ENCODE measurements at regions not wholly inside any gene's neighbourhood (a gene's known extent, or its start where the extent isn't known, plus 50 kb on each side); places are given as distances from the start of the nearest gene placed in this dataset.

GRCh38 chr9:81053298-81054025, 635.9 kb downstream of the TLE1 start:
- TF ChIP-seq TCF7 (IDR thresholded peaks at IDR 0.05; ENCODE audit: borderline replicate concordance) (no peak), NFYA (IDR thresholded peaks at IDR 0.05; ENCODE audit: borderline replicate concordance, low read depth, low read length) (no peak), CTCF (IDR thresholded peaks at IDR 0.05 in 2 of 3, conservative IDR thresholded peaks at IDR 0.05 in 1 of 3; ENCODE audit: control insufficient read depth in 2 of 3, extremely low read depth in 1 of 3, insufficient read depth in 1 of 3, low read depth in 3 of 3, low read length in 3 of 3) (no peak), RFX5 (IDR thresholded peaks at IDR 0.05; ENCODE audit: low read depth, low read length) (no peak), ZNF24 (IDR thresholded peaks at IDR 0.05) (no peak), TAF1 (IDR thresholded peaks at IDR 0.05; ENCODE audit: borderline replicate concordance, low read depth, low read length) (no peak), NFXL1 (IDR thresholded peaks at IDR 0.05; ENCODE audit: borderline replicate concordance) (no peak), TCF12 (IDR thresholded peaks at IDR 0.05; ENCODE audit: low read depth, low read length) (no peak), CHD4 (IDR thresholded peaks at IDR 0.05) (no peak), JUNB (IDR thresholded peaks at IDR 0.05) (no peak), IRF4 (IDR thresholded peaks at IDR 0.05; ENCODE audit: low read depth, low read length) (no peak), MTA3 (IDR thresholded peaks at IDR 0.05; ENCODE audit: borderline replicate concordance, low read length) (no peak), POLR2AphosphoS5 (IDR thresholded peaks at IDR 0.05; ENCODE audit: low read length) (no peak)

All from GM12878 (cell line).